AG09319 (cell line): ENCODE measurements at regions not wholly inside any gene's neighbourhood (a gene's known extent, or its start where the extent isn't known, plus 50 kb on each side); places are given as distances from the start of the nearest gene placed in this dataset.

Source experiments
- DNase-seq: peaks from one replicate; pipeline ENCODE4 v3.0.0-alpha.2; 2010; ENCODE audit warnings: low read depth; ENCODE audit errors: extremely low read depth
- CTCF ChIP-seq: IDR thresholded peaks from 2 replicates; pipeline ENCODE4 v1.5.1; 2011; ENCODE audit warnings: low read depth, mild to moderate bottlenecking, inconsistent platforms, low read length, moderate library complexity

DNA sequence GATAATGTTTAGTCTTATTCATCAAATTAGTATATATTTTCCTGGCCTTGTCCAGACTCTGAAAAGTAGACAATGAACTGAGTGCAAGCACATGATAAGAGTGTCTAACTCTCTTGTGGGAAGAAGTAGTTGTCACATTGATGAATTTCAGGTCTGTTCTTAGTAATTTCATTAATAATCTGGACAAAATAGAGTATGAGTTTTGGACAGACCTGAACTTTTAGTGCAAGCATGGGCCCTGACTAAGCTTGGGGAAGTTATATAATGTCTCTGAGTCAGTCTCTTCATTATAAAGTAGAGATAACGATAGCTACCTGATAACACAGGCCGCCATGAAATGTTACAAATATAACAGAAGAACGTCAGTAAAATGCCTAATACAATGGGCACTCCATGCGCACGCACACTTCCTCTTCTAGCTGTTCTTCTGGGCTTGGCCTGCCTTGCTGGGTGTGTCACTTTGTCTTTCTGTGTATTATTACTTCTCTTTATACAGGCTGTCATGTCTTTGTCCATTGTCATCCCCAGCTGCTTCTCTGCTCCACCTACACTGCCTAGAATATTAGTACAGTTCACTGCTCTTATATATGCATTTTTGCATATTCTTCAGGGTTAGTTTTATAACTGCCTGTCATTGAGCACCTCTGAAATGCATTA lies 129.1 kb upstream of the HTR2A start:
- no peak for TF ChIP-seq CTCF
- no peak for DNase-seq

DNA sequence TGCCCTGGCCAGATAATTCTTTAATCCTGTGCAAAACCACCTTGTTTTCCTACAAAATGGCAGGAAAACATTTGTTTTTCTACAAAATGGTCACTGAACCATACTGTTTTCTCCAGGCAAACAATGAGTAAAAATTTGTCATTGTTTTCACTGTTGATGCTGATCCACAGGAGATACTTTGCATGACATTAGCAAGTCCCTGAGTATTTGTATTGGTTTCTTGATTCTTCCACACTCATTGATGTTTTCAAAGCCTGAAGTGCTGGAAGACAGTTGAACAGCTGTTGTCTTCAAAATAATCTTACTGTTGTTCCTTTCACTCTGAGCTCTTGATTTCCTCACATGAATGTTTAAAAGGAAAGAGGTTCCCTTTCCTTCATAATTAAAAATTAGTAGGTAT lies 123.1 kb upstream of the HTR2A start:
- no peak for DNase-seq

GRCh38 chr13:47017476-47017875 lies 120.6 kb upstream of the HTR2A start:
- no peak for DNase-seq
- no peak for TF ChIP-seq CTCF

More for the DNA sequence above, 123.1 kb upstream of the HTR2A start:
- no peak for TF ChIP-seq CTCF

DNA sequence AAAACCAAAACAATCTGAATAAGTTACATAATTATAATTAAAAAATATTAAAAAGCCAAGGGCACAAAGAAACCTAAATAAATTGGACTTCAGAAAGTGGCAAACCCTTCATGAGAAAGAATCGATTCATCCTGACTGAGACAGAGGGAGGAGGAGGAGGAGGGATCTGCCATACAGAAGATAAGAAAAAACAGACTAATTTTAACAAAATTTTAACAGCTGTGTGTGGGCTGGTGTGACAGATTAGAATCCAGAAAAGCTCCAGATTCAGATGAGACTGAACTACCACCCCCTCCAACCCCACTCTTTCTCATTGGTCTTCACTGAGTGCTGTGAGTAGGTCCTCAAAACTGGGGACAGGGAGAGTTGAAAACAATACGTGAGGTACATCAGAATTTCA lies 111.5 kb upstream of the HTR2A start:
- no peak for DNase-seq
- no peak for TF ChIP-seq CTCF

GRCh38 chr13:47005756-47006414 lies 109.0 kb upstream of the HTR2A start:
- no peak for TF ChIP-seq CTCF
- DNase-seq: no peak

DNA sequence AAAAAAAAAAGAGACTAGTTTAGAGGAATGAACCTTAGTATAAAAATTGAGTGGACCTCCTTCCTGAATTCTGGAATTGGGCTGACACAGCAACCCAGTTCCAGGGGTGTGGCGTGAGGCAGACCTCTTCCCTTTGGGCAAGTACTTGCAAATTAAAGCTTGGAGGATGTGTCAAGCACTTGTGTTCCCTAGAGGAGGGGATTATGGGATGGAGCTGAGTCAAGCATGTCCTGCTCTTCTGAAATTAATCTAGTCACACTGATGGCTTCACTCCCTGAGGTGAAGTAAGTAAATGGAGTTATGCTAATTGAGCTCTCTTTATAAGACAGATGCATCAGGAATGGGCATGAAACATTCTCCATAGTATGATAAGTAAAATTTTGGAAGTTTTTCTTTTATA lies 107.7 kb upstream of the HTR2A start:
- TF ChIP-seq CTCF: no peak
- no peak for DNase-seq

GRCh38 chr13:47004027-47004426 lies 107.2 kb upstream of the HTR2A start:
- TF ChIP-seq CTCF: no peak; the same call in 1 of the 2 replicates
- no peak for DNase-seq
